ENCODE measurements at regions not wholly inside any gene's neighbourhood (a gene's known extent, or its start where the extent isn't known, plus 50 kb on each side); places are given as distances from the start of the nearest gene placed in this dataset.

DNA sequence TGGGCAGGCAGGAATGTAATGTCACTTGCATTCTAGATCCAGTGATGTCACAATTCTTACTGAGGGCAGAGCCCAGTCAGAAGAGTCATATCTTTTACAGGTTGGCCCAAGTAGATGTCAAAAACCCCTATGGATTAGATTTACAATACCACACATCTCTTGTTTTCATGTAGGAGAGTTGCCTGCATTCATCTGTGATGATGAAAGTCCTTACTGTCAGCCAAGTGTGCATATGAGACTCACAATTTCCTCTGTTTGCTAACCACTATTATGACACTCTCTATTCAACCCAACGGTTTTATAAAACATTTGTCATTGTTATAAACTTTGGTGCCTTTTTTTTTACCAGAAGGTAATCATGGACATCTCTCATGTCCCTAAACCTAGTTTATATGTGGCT, 898.8 kb upstream of the AMELY start:
- no peak for TF ChIP-seq POLR2AphosphoS5 (IDR thresholded peaks at IDR 0.05)
- TF ChIP-seq POLR2A (IDR thresholded peaks at IDR 0.05), result no peak
- TF ChIP-seq, protein P1, sequence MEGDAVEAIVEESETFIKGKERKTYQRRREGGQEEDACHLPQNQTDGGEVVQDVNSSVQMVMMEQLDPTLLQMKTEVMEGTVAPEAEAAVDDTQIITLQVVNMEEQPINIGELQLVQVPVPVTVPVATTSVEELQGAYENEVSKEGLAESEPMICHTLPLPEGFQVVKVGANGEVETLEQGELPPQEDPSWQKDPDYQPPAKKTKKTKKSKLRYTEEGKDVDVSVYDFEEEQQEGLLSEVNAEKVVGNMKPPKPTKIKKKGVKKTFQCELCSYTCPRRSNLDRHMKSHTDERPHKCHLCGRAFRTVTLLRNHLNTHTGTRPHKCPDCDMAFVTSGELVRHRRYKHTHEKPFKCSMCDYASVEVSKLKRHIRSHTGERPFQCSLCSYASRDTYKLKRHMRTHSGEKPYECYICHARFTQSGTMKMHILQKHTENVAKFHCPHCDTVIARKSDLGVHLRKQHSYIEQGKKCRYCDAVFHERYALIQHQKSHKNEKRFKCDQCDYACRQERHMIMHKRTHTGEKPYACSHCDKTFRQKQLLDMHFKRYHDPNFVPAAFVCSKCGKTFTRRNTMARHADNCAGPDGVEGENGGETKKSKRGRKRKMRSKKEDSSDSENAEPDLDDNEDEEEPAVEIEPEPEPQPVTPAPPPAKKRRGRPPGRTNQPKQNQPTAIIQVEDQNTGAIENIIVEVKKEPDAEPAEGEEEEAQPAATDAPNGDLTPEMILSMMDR (IDR thresholded peaks at IDR 0.05), result no peak

Measured in breast epithelium (tissue), 3 donors.